Sigmoid colon (tissue), 6 donors: ENCODE measurements at regions not wholly inside any gene's neighbourhood (a gene's known extent, or its start where the extent isn't known, plus 50 kb on each side); places are given as distances from the start of the nearest gene placed in this dataset.
"Not testable (repeated sequence)": the region's sequence is repeated elsewhere in the genome, so short reads cannot be mapped to it uniquely, and the experiment has no call there.

ENCODE experiments used
- DNase-seq: peaks from one replicate; pipeline ENCODE4 v3.0.0-alpha.2; 2019
- H3K27ac ChIP-seq, 4 donors: fragments of 200-600 bp; sonication (generic); one replicate each; pipeline ENCODE4 v1.5.1; 2016 to 2019; ENCODE audit warnings: mild to moderate bottlenecking in 1 of 4
- H3K27me3 ChIP-seq, 3 donors: fragments of 200-600 bp; sonication (generic); one replicate each; pipeline ENCODE4 v1.5.1; 2019; ENCODE audit warnings: mild to moderate bottlenecking in 1 of 3
- H3K36me3 ChIP-seq, 4 donors: fragments of 200-600 bp; sonication (generic); one replicate each; pipeline ENCODE4 v1.5.1; 2016 to 2019
- H3K4me1 ChIP-seq, 4 donors: fragments of 200-600 bp; sonication (generic); one replicate each; pipeline ENCODE4 v1.5.1; 2017 to 2019
- H3K4me3 ChIP-seq, 4 donors: fragments of 200-600 bp; sonication (generic); one replicate each; pipeline ENCODE4 v1.5.1; 2017 to 2019; ENCODE audit warnings: mild to moderate bottlenecking in 2 of 4, moderate library complexity in 1 of 4
- H3K9me3 ChIP-seq, 4 donors: fragments of 200-600 bp in 3 of 4; sonication (generic) in 3 of 4; one replicate each; pipeline versions ENCODE4 v1.5.1 to v1.6.1; 2013 to 2019
- CTCF ChIP-seq, 4 experiments: fragments of 450-650 bp in 3 of 4; fragments of 200-600 bp in 1 of 4; IDR thresholded peaks; one replicate each; pipeline ENCODE4 v1.5.1; 2016 to 2019; ENCODE audit warnings: antibody characterized with exemption in 4 of 4, mild to moderate bottlenecking in 3 of 4, moderate library complexity in 2 of 4
- EP300 ChIP-seq, 4 donors: sonication (generic); formaldehyde crosslinking; IDR thresholded peaks; one replicate each; pipeline ENCODE4 v1.6.1; 2017; ENCODE audit warnings: antibody characterized with exemption in 4 of 4
- POLR2A ChIP-seq, 2 donors: fragments of 450-650 bp; IDR thresholded peaks; one replicate each; pipeline ENCODE4 v1.6.1; 2016; ENCODE audit warnings: antibody characterized with exemption in 2 of 2, mild to moderate bottlenecking in 2 of 2, moderate library complexity in 2 of 2
- POLR2AphosphoS5 ChIP-seq, 4 donors: sonication (generic); formaldehyde crosslinking; IDR thresholded peaks; one replicate each; pipeline ENCODE4 v1.6.1; 2017; ENCODE audit warnings: antibody characterized with exemption in 4 of 4
- WGBS, 2 donors: extraction: QIAGEN DNeasy Blood & Tissue Kit; methylation state at CpG; one replicate each; pipeline ENCODE4 v1.1.7; 2013; 5-methylcytosine and 5-hydroxymethylcytosine counted together
- intact Hi-C: fragments of 100-400 bp; cut with DNase I; formaldehyde crosslinking; loops from one replicate; pipeline ENCODE4 v1.15.1; 2023
- donor health status: healthy with polysubstance abuse.
- donor health status: healthy.

- intact Hi-C loops = no loop called here
- WGBS, 2 donors = 88 to 90% methylated on average over 16 of the region's 16 CpGs
- H3K4me3 ChIP-seq = no peak overlapping the region
- H3K9me3 ChIP-seq = no peaks in the 10 kb centered on the region
- H3K36me3 ChIP-seq = no peaks in the 10 kb centered on the region
- no peak for DNase-seq
- no peaks in the 10 kb centered on the region for H3K4me1 ChIP-seq
- H3K27ac ChIP-seq = no peak overlapping the region
- H3K27me3 ChIP-seq = no peaks in the 10 kb centered on the region
- no peak for TF ChIP-seq EP300 (IDR thresholded peaks at IDR 0.05)
- TF ChIP-seq CTCF (IDR thresholded peaks at IDR 0.05) = no peak
- TF ChIP-seq POLR2AphosphoS5 (IDR thresholded peaks at IDR 0.05) = no peak
- no peak for TF ChIP-seq POLR2A (IDR thresholded peaks at IDR 0.05)
Measured at GRCh38 chr6:167236239-167236571, 54.9 kb upstream of the UNC93A start.

GRCh38 chr6:167237438-167238145 is 53.5 kb upstream of the UNC93A start:
- H3K4me3 ChIP-seq = no peak overlapping the region
- intact Hi-C loops = no loop called here
- no peak for DNase-seq
- no peaks in the 10 kb centered on the region for H3K27me3 ChIP-seq
- no peak overlapping the region for H3K27ac ChIP-seq
- no peaks in the 10 kb centered on the region for H3K36me3 ChIP-seq
- H3K4me1 ChIP-seq = no peaks in the 10 kb centered on the region
- H3K9me3 ChIP-seq = no peaks in the 10 kb centered on the region
- 76 to 88% methylated on average over 14 of the region's 14 CpGs for WGBS, 2 donors
- no peak for TF ChIP-seq EP300 (IDR thresholded peaks at IDR 0.05)
- no peak for TF ChIP-seq CTCF (IDR thresholded peaks at IDR 0.05)
- no peak for TF ChIP-seq POLR2AphosphoS5 (IDR thresholded peaks at IDR 0.05)
- no peak for TF ChIP-seq POLR2A (IDR thresholded peaks at IDR 0.05)

GRCh38 chr6:167238146-167238693 is 52.9 kb upstream of the UNC93A start:
- TF ChIP-seq POLR2A (IDR thresholded peaks at IDR 0.05) (no peak), POLR2AphosphoS5 (IDR thresholded peaks at IDR 0.05) (no peak), CTCF (IDR thresholded peaks at IDR 0.05) (no peak), EP300 (IDR thresholded peaks at IDR 0.05) (no peak)
- DNase-seq = no peak
- Histone ChIP-seq H3K4me1 (no peaks in the 10 kb centered on the region), H3K27ac (no peak overlapping the region), H3K4me3 (no peak overlapping the region), H3K27me3 (no peaks in the 10 kb centered on the region), H3K9me3 (no peaks in the 10 kb centered on the region), H3K36me3 (no peaks in the 10 kb centered on the region)
- intact Hi-C loops = no loop called here
- WGBS, 2 donors = 72 to 79% methylated on average over 14 of the region's 14 CpGs

GRCh38 chr6:167238694-167239467 is 52.2 kb upstream of the UNC93A start:
- intact Hi-C loops = no loop called here
- Histone ChIP-seq H3K27me3 (no peaks in the 10 kb centered on the region), H3K27ac (no peak overlapping the region), H3K4me1 (no peaks in the 10 kb centered on the region), H3K9me3 (no peaks in the 10 kb centered on the region), H3K36me3 (no peaks in the 10 kb centered on the region), H3K4me3 (no peak overlapping the region)
- DNase-seq = no peak
- TF ChIP-seq CTCF (IDR thresholded peaks at IDR 0.05) = no peak
- no peak for TF ChIP-seq EP300 (IDR thresholded peaks at IDR 0.05)
- TF ChIP-seq POLR2A (IDR thresholded peaks at IDR 0.05) = no peak
- TF ChIP-seq POLR2AphosphoS5 (IDR thresholded peaks at IDR 0.05) = no peak
- WGBS, 2 donors = 57 to 80% methylated on average over 12 of the region's 12 CpGs

- 90 to 92% methylated on average over 2 of the region's 2 CpGs for WGBS, 2 donors
- intact Hi-C loops = not testable (repeated sequence)
Measured at GRCh38 chr6:167239470-167239869, 51.6 kb upstream of the UNC93A start.

More at GRCh38 chr6:167239470-167239869, 51.6 kb upstream of the UNC93A start:
- not testable (repeated sequence) for DNase-seq, H3K4me1 ChIP-seq, H3K27me3 ChIP-seq, H3K9me3 ChIP-seq, H3K27ac ChIP-seq, H3K36me3 ChIP-seq, H3K4me3 ChIP-seq
